B cell (primary cell): ENCODE measurements at regions not wholly inside any gene's neighbourhood (a gene's known extent, or its start where the extent isn't known, plus 50 kb on each side); places are given as distances from the start of the nearest gene placed in this dataset.

Experiments
- ATAC-seq: fragments of 200-7000 bp; cut with Tn5 transposase; one replicate; pipeline ENCODE4 v1.10.0; 2021; ENCODE audit warnings: low read depth, mild to moderate bottlenecking, moderate number of reproducible peaks, moderate library complexity
- CTCF ChIA-PET: fragments of 350-600 bp; sonication (Branson Sonifier 250); formaldehyde crosslinking; loops from one replicate; lab custom pipeline; 2021; ENCODE audit warnings: antibody characterized with exemption, inconsistent platforms; lab: Charles Lee
- POLR2A ChIA-PET: fragments of 350-600 bp; sonication (Branson Sonifier 250); formaldehyde crosslinking; loops from one replicate; lab custom pipeline; 2021; ENCODE audit warnings: antibody characterized with exemption; lab: Charles Lee
- DNase-seq: peaks from one replicate; pipeline ENCODE4 v3.0.0; 2013
- H2AFZ ChIP-seq: 2 replicates; pipeline ENCODE4 v1.6.1; 2012; ENCODE audit warnings: mild to moderate bottlenecking, low read depth, low read length; ENCODE audit not compliant: insufficient read depth, poor library complexity, severe bottlenecking
- H3K27ac ChIP-seq, 2 donors: 1 replicate in 1 of 2; 2 replicates in 1 of 2; pipeline ENCODE4 v1.5.1; 2012 to 2013; ENCODE audit warnings: low read length in 2 of 2, mild to moderate bottlenecking in 2 of 2, moderate library complexity in 1 of 2
- H3K27me3 ChIP-seq, 4 experiments: fragments of 200-600 bp in 1 of 4; sonication (generic) in 1 of 4; replicated peaks in 1 of 4; 1 replicate in 2 of 4; 2 replicates in 2 of 4; pipeline versions ENCODE4 v1.6.1 to v1.7.0; 2013 to 2016; ENCODE audit warnings: low read length in 3 of 4, mild to moderate bottlenecking in 2 of 4, mixed read lengths in 1 of 4, moderate library complexity in 1 of 4; ENCODE audit not compliant: insufficient read depth in 4 of 4, control insufficient read depth in 3 of 4; ENCODE audit errors: control extremely low read depth in 1 of 4
- H3K36me3 ChIP-seq, 2 experiments: replicated peaks in 1 of 2; 1 replicate in 1 of 2; 2 replicates in 1 of 2; pipeline versions ENCODE4 v1.6.1 to v1.7.1; 2013; ENCODE audit warnings: low read length in 1 of 2; ENCODE audit not compliant: insufficient read depth in 2 of 2, control insufficient read depth in 1 of 2; ENCODE audit errors: control extremely low read depth in 1 of 2, extremely low read depth in 1 of 2
- H3K4me1 ChIP-seq, 2 donors: fragments of 200-600 bp in 1 of 2; sonication (generic) in 1 of 2; 1 replicate in 1 of 2; 2 replicates in 1 of 2; pipeline versions ENCODE4 v1.5.1 to v1.6.1; 2013 to 2017; ENCODE audit warnings: low read length in 2 of 2; ENCODE audit not compliant: control insufficient read depth in 2 of 2, insufficient read depth in 2 of 2
- H3K4me2 ChIP-seq: replicated peaks from 2 replicates; pipeline ENCODE3; 2012; ENCODE audit warnings: mild to moderate bottlenecking, low read depth, low read length; ENCODE audit not compliant: poor library complexity, severe bottlenecking
- H3K4me3 ChIP-seq, 5 experiments: fragments of 200-600 bp in 1 of 5; sonication (generic) in 1 of 5; 1 replicate in 3 of 5; 2 replicates in 2 of 5; pipeline versions ENCODE4 v1.5.1 to v1.7.0; 2011 to 2016; ENCODE audit warnings: low read length in 4 of 5, mild to moderate bottlenecking in 4 of 5, low read depth in 2 of 5, control low read depth in 1 of 5, moderate library complexity in 1 of 5; ENCODE audit not compliant: insufficient read depth in 1 of 5; ENCODE audit errors: control extremely low read depth in 1 of 5, extremely low read depth in 1 of 5
- H3K79me2 ChIP-seq: fragments of 200-600 bp; sonication (generic); one replicate; pipeline ENCODE4 v1.6.0; 2016; ENCODE audit warnings: low read length; ENCODE audit not compliant: control insufficient read depth, insufficient read depth
- H3K9ac ChIP-seq: fragments of 200-600 bp; sonication (generic); 2 replicates; pipeline ENCODE4 v1.6.1; 2017; ENCODE audit warnings: mild to moderate bottlenecking, low read length, moderate library complexity
- H3K9me3 ChIP-seq, 3 donors: one replicate each; pipeline versions ENCODE4 v1.6.1 to v1.7.1; 2013; ENCODE audit warnings: low read length in 2 of 3; ENCODE audit not compliant: control insufficient read depth in 2 of 3, insufficient read depth in 1 of 3; ENCODE audit errors: control extremely low read depth in 1 of 3
- H4K20me1 ChIP-seq: 2 replicates; pipeline ENCODE4 v1.6.0; 2012; ENCODE audit warnings: mild to moderate bottlenecking, low read length; ENCODE audit not compliant: insufficient read depth, control insufficient read depth, poor library complexity, severe bottlenecking
- H3K27ac Mint-ChIP-seq: one replicate; pipeline ENCODE4 v1.8.0; 2021; ENCODE audit warnings: mixed read lengths
- H3K27me3 Mint-ChIP-seq: one replicate; pipeline ENCODE4 v1.8.0; 2021; ENCODE audit warnings: mixed read lengths
- H3K4me1 Mint-ChIP-seq: one replicate; pipeline ENCODE4 v1.8.0; 2021; ENCODE audit warnings: mixed read lengths
- H3K4me3 Mint-ChIP-seq: one replicate; pipeline ENCODE4 v1.8.0; 2021; ENCODE audit warnings: mixed read lengths
- H3K9me3 Mint-ChIP-seq: one replicate; pipeline ENCODE4 v1.8.0; 2022; ENCODE audit warnings: mixed read lengths; ENCODE audit not compliant: insufficient read depth
- EZH2 ChIP-seq: IDR thresholded peaks from 2 replicates; pipeline ENCODE4 v1.6.1; 2012; ENCODE audit warnings: borderline replicate concordance, low read depth, mild to moderate bottlenecking, moderate library complexity, low read length; ENCODE audit not compliant: insufficient read depth, poor library complexity, severe bottlenecking
- WGBS: methylation state at CpG from one replicate; pipeline ENCODE4 v1.1.5; 2013; ENCODE audit warnings: missing lambda C conversion rate; ENCODE audit not compliant: insufficient coverage; 5-methylcytosine and 5-hydroxymethylcytosine counted together
- intact Hi-C: fragments of 100-400 bp; cut with micrococcal nuclease; formaldehyde crosslinking; loops from one replicate; pipeline ENCODE4 v1.10.0; 2022
- TF ChIP-seq, protein P1 (sequence below): fragments of 200-600 bp; IDR thresholded peaks from one replicate; pipeline ENCODE4 v1.8.0; 2022; ENCODE audit warnings: antibody characterized with exemption, mild to moderate bottlenecking

GRCh38 chr9:87259543-87260518 is 237.8 kb upstream of the DAPK1 start:
- TF ChIP-seq, protein P1, sequence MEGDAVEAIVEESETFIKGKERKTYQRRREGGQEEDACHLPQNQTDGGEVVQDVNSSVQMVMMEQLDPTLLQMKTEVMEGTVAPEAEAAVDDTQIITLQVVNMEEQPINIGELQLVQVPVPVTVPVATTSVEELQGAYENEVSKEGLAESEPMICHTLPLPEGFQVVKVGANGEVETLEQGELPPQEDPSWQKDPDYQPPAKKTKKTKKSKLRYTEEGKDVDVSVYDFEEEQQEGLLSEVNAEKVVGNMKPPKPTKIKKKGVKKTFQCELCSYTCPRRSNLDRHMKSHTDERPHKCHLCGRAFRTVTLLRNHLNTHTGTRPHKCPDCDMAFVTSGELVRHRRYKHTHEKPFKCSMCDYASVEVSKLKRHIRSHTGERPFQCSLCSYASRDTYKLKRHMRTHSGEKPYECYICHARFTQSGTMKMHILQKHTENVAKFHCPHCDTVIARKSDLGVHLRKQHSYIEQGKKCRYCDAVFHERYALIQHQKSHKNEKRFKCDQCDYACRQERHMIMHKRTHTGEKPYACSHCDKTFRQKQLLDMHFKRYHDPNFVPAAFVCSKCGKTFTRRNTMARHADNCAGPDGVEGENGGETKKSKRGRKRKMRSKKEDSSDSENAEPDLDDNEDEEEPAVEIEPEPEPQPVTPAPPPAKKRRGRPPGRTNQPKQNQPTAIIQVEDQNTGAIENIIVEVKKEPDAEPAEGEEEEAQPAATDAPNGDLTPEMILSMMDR: no peak
- no peaks in the 10 kb centered on the region for H3K4me1 Mint-ChIP-seq
- intact Hi-C loops: no loop called here
- 76% methylated on average over 14 of the region's 20 CpGs for WGBS
- DNase-seq (no peak), ATAC-seq (no peak)
- H3K4me3 ChIP-seq: no peak overlapping the region
- H2AFZ ChIP-seq: no peak overlapping the region
- H3K9me3 ChIP-seq: peaks cover 0 to 8% (median 0%) of the 10 kb centered on the region in 3 donors
- no peak overlapping the region for H3K4me2 ChIP-seq
- no peak overlapping the region for H3K27ac ChIP-seq
- H3K27me3 ChIP-seq: no peaks in the 10 kb centered on the region
- H3K9me3 Mint-ChIP-seq: no peaks in the 10 kb centered on the region
- H4K20me1 ChIP-seq: no peaks in the 10 kb centered on the region
- H3K79me2 ChIP-seq: no peaks in the 10 kb centered on the region
- H3K36me3 ChIP-seq: no peaks in the 10 kb centered on the region
- ChIA-PET POLR2A (no interaction called here), CTCF (no interaction called here)
- no peak overlapping the region for H3K27ac Mint-ChIP-seq
- no peaks in the 10 kb centered on the region for H3K4me1 ChIP-seq
- no peaks in the 10 kb centered on the region for H3K27me3 Mint-ChIP-seq
- no peak overlapping the region for H3K4me3 Mint-ChIP-seq
- no peak overlapping the region for H3K9ac ChIP-seq

DNA sequence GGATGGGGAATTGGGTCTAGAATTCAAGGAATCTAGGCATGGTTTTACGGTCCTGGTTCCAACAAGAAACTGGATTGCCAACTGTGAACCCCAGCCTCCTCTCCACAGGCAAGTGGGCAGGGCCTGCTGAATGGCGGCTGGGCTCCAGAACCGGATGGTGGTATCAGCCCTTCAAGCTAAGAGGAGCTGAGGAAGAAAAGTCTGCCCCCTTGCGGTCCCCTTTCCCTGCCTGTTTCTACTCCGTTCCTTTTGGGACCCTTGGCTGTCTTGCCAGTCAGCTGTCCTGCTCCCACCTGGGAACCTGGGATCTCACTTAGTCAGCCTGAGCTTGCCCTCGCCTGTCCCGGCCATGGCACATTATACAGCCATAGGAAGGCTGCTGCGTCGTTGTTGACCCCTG is 234.4 kb upstream of the DAPK1 start:
- no peak overlapping the region for H3K4me3 Mint-ChIP-seq
- no peak overlapping the region for H2AFZ ChIP-seq
- H3K27ac Mint-ChIP-seq: no peak overlapping the region
- intact Hi-C loops: no loop called here
- H3K27me3 ChIP-seq: no peaks in the 10 kb centered on the region
- no peaks in the 10 kb centered on the region for H3K79me2 ChIP-seq
- no peak overlapping the region for H3K4me3 ChIP-seq
- H3K4me1 Mint-ChIP-seq: no peaks in the 10 kb centered on the region
- no peaks in the 10 kb centered on the region for H4K20me1 ChIP-seq
- CTCF ChIA-PET: no interaction called here
- H3K36me3 ChIP-seq: no peaks in the 10 kb centered on the region
- 78% methylated on average over 9 of the region's 9 CpGs for WGBS
- no peak overlapping the region for H3K4me2 ChIP-seq
- H3K9ac ChIP-seq: no peak overlapping the region
- no peak overlapping the region for H3K27ac ChIP-seq
- POLR2A ChIA-PET: no interaction called here
- no peaks in the 10 kb centered on the region for H3K9me3 Mint-ChIP-seq
- no peaks in the 10 kb centered on the region for H3K4me1 ChIP-seq
- H3K9me3 ChIP-seq: peaks cover 0 to 8% (median 0%) of the 10 kb centered on the region in 3 donors
- no peak for DNase-seq
- no peak for ATAC-seq
- TF ChIP-seq, protein P1: no peak
- no peak for TF ChIP-seq EZH2
- H3K27me3 Mint-ChIP-seq: no peaks in the 10 kb centered on the region
